Coronary artery (tissue), 2 donors: ENCODE measurements at regions not wholly inside any gene's neighbourhood (a gene's known extent, or its start where the extent isn't known, plus 50 kb on each side); places are given as distances from the start of the nearest gene placed in this dataset.

Source experiments
- DNase-seq: peaks from one replicate; pipeline ENCODE4 v3.0.0-alpha.2; 2017; ENCODE audit warnings: low spot score
- H3K27ac ChIP-seq, 2 donors: fragments of 200-600 bp; sonication (generic); one replicate each; pipeline ENCODE4 v1.5.1; 2016 to 2019
- H3K4me3 ChIP-seq: fragments of 200-600 bp; sonication (generic); 2 replicates; pipeline ENCODE4 v1.5.1; 2016; ENCODE audit warnings: mild to moderate bottlenecking, moderate library complexity
- CTCF ChIP-seq: fragments of 200-600 bp; sonication (generic); IDR thresholded peaks from one replicate; pipeline ENCODE4 v1.5.1; 2019; ENCODE audit warnings: antibody characterized with exemption

- H3K4me3 ChIP-seq = no peak overlapping the region
- H3K27ac ChIP-seq = no peak overlapping the region
- TF ChIP-seq CTCF = no peak
- DNase-seq = no peak
These were observed 86.0 kb downstream of the MATN1 start for GRCh38 chr1:30637183-30637980.

GRCh38 chr1:30636621-30637020 lies 86.8 kb downstream of the MATN1 start:
- Histone ChIP-seq H3K4me3 (no peak overlapping the region), H3K27ac (no peak overlapping the region)
- no peak for DNase-seq
- TF ChIP-seq CTCF = no peak

GRCh38 chr1:30635391-30635975 lies 87.9 kb downstream of the MATN1 start:
- no peak overlapping the region for H3K4me3 ChIP-seq

GRCh38 chr1:30634507-30634906 lies 88.9 kb downstream of the MATN1 start:
- no peak for TF ChIP-seq CTCF
- Histone ChIP-seq H3K27ac (no peak overlapping the region), H3K4me3 (no peak overlapping the region)
- DNase-seq = no peak

More at GRCh38 chr1:30635391-30635975, 87.9 kb downstream of the MATN1 start:
- DNase-seq = no peak
- H3K27ac ChIP-seq = no peak overlapping the region
- TF ChIP-seq CTCF = no peak

GRCh38 chr1:30633294-30633693 lies 90.1 kb downstream of the MATN1 start:
- Histone ChIP-seq H3K4me3 (no peak overlapping the region), H3K27ac (no peak overlapping the region)
- no peak for DNase-seq
- no peak for TF ChIP-seq CTCF

- DNase-seq = no peak
- H3K4me3 ChIP-seq = no peak overlapping the region
These were observed 90.9 kb downstream of the MATN1 start for GRCh38 chr1:30632481-30632880.

More at GRCh38 chr1:30632481-30632880, 90.9 kb downstream of the MATN1 start:
- no peak for TF ChIP-seq CTCF
- no peak overlapping the region for H3K27ac ChIP-seq
